ENCODE measurements at regions not wholly inside any gene's neighbourhood (a gene's known extent, or its start where the extent isn't known, plus 50 kb on each side); places are given as distances from the start of the nearest gene placed in this dataset.

DNA sequence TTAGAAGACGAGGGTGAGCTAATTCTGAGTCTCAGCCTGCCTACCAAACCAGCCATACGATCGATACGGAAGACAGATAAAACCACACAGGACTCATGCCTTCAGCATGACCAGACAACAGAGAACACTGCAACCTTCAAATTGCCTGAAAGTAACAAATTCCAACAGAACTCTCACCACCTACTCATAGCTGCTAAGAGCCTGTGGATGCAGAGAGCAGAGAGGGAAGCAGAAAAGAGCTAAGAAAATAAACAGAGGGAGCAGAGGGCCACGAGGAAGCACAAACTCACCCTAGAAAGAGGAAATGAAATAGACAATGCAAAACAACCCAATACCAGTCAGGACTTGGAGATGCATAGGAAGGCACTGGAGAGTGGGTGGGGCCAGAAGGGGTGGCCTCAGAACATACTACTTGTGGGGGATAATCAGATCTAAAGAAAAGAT lies 86.7 kb upstream of the TAS2R1 start:
- TF ChIP-seq, protein P1, sequence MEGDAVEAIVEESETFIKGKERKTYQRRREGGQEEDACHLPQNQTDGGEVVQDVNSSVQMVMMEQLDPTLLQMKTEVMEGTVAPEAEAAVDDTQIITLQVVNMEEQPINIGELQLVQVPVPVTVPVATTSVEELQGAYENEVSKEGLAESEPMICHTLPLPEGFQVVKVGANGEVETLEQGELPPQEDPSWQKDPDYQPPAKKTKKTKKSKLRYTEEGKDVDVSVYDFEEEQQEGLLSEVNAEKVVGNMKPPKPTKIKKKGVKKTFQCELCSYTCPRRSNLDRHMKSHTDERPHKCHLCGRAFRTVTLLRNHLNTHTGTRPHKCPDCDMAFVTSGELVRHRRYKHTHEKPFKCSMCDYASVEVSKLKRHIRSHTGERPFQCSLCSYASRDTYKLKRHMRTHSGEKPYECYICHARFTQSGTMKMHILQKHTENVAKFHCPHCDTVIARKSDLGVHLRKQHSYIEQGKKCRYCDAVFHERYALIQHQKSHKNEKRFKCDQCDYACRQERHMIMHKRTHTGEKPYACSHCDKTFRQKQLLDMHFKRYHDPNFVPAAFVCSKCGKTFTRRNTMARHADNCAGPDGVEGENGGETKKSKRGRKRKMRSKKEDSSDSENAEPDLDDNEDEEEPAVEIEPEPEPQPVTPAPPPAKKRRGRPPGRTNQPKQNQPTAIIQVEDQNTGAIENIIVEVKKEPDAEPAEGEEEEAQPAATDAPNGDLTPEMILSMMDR (conservative IDR thresholded peaks at IDR 0.05), result no peak
- DNase-seq, result no peak
- no peaks in the 10 kb centered on the region for H3K79me1 ChIP-seq (ENCODE audit: insufficient read depth, low read depth, low read length, poor library complexity, severe bottlenecking)
- H3K27me3 ChIP-seq (ENCODE audit: insufficient read depth, low read length), result no peaks in the 10 kb centered on the region
- no peak overlapping the region for H3K4ac ChIP-seq (ENCODE audit: low read depth, low read length)
- no peak overlapping the region for H3K14ac ChIP-seq (ENCODE audit: insufficient read depth, low read length)
- Mint-ChIP-seq H3K9me3 (peaks cover 0 to 3% of the 10 kb centered on the region in 2 experiments; a peak in 2 of 5 replicates), H3K27me3 (ENCODE audit: low read depth) (no peaks in the 10 kb centered on the region; the same call in 1 of the 2 replicates), H3K4me1 (peaks cover 3 to 8% of the 10 kb centered on the region in 2 experiments; a peak in 2 of 4 replicates), H3K4me3 (no peak overlapping the region), H3K36me3 (ENCODE audit: insufficient read depth in 1 of 3, low read depth in 3 of 3) (no peaks in the 10 kb centered on the region), H3K27ac (no peak overlapping the region)
- H2BK12ac ChIP-seq (ENCODE audit: insufficient read length, low read depth, low read length), result no peak overlapping the region
- no peaks in the 10 kb centered on the region for H3K9me3 ChIP-seq (ENCODE audit: control insufficient read depth, low read depth, low read length)
- H3T11ph ChIP-seq (ENCODE audit: low read length), result no peak overlapping the region
- H3K79me2 ChIP-seq (ENCODE audit: insufficient read depth, low read length), result no peaks in the 10 kb centered on the region
- H4K20me1 ChIP-seq (ENCODE audit: control insufficient read depth, insufficient read depth, insufficient read length), result no peaks in the 10 kb centered on the region
- no peak overlapping the region for H4K91ac ChIP-seq (ENCODE audit: insufficient read length, low read depth, low read length)
- H3K23me2 ChIP-seq (ENCODE audit: insufficient read length, low read depth, low read length, poor library complexity, severe bottlenecking), result no peaks in the 10 kb centered on the region
- H2BK5ac ChIP-seq (ENCODE audit: insufficient read length, low read length), result no peak overlapping the region
- no peak overlapping the region for H3K27ac ChIP-seq (ENCODE audit: insufficient read length, low read depth, low read length)
- no peak overlapping the region for H3K4me2 ChIP-seq (ENCODE audit: insufficient read depth, insufficient read length, low read length)
- H3K18ac ChIP-seq (ENCODE audit: insufficient read length, low read depth, low read length), result no peak overlapping the region
- H2BK15ac ChIP-seq (ENCODE audit: low read depth, low read length), result no peak overlapping the region
- no peak overlapping the region for H2AK5ac ChIP-seq (ENCODE audit: insufficient read length, low read length)
- H4K5ac ChIP-seq (ENCODE audit: insufficient read length, low read depth, low read length), result no peak overlapping the region
- no peak overlapping the region for H2AFZ ChIP-seq (ENCODE audit: low read length)
- H2BK120ac ChIP-seq (ENCODE audit: low read depth, low read length, poor library complexity, severe bottlenecking), result no peak overlapping the region
- no peak overlapping the region for H3K23ac ChIP-seq (ENCODE audit: insufficient read length, low read depth, low read length)
- H2BK20ac ChIP-seq (ENCODE audit: low read depth, low read length, poor library complexity, severe bottlenecking), result no peak overlapping the region
- H3K9ac ChIP-seq (ENCODE audit: extremely low read depth, insufficient read length, low read length), result no peak overlapping the region
- H3K56ac ChIP-seq (ENCODE audit: insufficient read length, low read depth, low read length), result no peak overlapping the region
- WGBS (ENCODE audit: extremely low coverage, insufficient read length, low lambda C conversion rate), result no CpG with 5 or more reads among the region's 5 CpGs
- no peaks in the 10 kb centered on the region; the same call in 1 of the 2 replicates for H3K4me1 ChIP-seq (ENCODE audit: insufficient read depth, low read length)
- H4K8ac ChIP-seq (replicated peaks; ENCODE audit: insufficient read length, low read depth, low read length), result no peak overlapping the region
